Smooth muscle cell (in vitro differentiated cells): ENCODE measurements at regions not wholly inside any gene's neighbourhood (a gene's known extent, or its start where the extent isn't known, plus 50 kb on each side); places are given as distances from the start of the nearest gene placed in this dataset.
A peak's percentile ranks its signal among the peaks of the same experiment; 100 is the strongest.

Experiments used
- DNase-seq: peaks from one replicate; lab custom pipeline; 2025; ENCODE audit not compliant: unreplicated experiment; lab: John Stamatoyannopoulos, UW
- H2AFZ ChIP-seq: fragments of 200-600 bp; sonication (generic); 2 replicates; pipeline ENCODE4 v1.6.0; 2016; ENCODE audit warnings: antibody characterized with exemption, low read depth, mild to moderate bottlenecking
- H3F3A ChIP-seq: fragments of 200-600 bp; sonication (generic); 2 replicates; pipeline ENCODE4 v1.6.0; 2017; ENCODE audit warnings: antibody characterized with exemption, low read depth
- H3K27ac ChIP-seq: fragments of 200-600 bp; sonication (generic); 2 replicates; pipeline ENCODE4 v1.5.1; 2016; ENCODE audit warnings: low read depth, mild to moderate bottlenecking
- H3K27me3 ChIP-seq: fragments of 200-600 bp; sonication (generic); 2 replicates; pipeline ENCODE4 v1.6.1; 2016; ENCODE audit warnings: low read depth, mild to moderate bottlenecking
- H3K36me3 ChIP-seq: fragments of 200-600 bp; sonication (generic); 2 replicates; pipeline ENCODE4 v1.5.1; 2016; ENCODE audit warnings: low read depth
- H3K4me1 ChIP-seq: fragments of 200-600 bp; sonication (generic); 2 replicates; pipeline ENCODE4 v1.5.1; 2016; ENCODE audit warnings: low read depth
- H3K4me2 ChIP-seq: fragments of 200-600 bp; sonication (generic); 2 replicates; pipeline ENCODE4 v1.6.0; 2016; ENCODE audit warnings: mild to moderate bottlenecking
- H3K4me3 ChIP-seq: fragments of 200-600 bp; sonication (generic); 2 replicates; pipeline ENCODE4 v1.5.1; 2016; ENCODE audit warnings: mild to moderate bottlenecking
- H3K79me2 ChIP-seq: fragments of 200-600 bp; sonication (generic); 2 replicates; pipeline ENCODE4 v1.6.0; 2016; ENCODE audit warnings: low read depth, mild to moderate bottlenecking
- H3K9ac ChIP-seq: fragments of 200-600 bp; sonication (generic); 2 replicates; pipeline ENCODE4 v1.6.0; 2016; ENCODE audit warnings: low read depth
- H3K9me3 ChIP-seq: fragments of 200-600 bp; sonication (generic); replicated peaks from 2 replicates; pipeline ENCODE4 v1.5.1; 2016; ENCODE audit warnings: low read depth
- H4K20me1 ChIP-seq: fragments of 200-600 bp; sonication (generic); 2 replicates; pipeline ENCODE4 v1.6.0; 2016; ENCODE audit warnings: low read depth
- CTCF ChIP-seq: fragments of 200-600 bp; sonication (generic); IDR thresholded peaks from 2 replicates; pipeline ENCODE4 v1.5.1; 2017; ENCODE audit warnings: borderline replicate concordance, mild to moderate bottlenecking, antibody characterized with exemption; ENCODE audit not compliant: insufficient read depth, poor library complexity, severe bottlenecking
- WGBS: methylation state at CpG from one replicate; pipeline ENCODE4 v1.1.7; 2016; ENCODE audit warnings: low lambda C conversion rate; 5-methylcytosine and 5-hydroxymethylcytosine counted together

- TF ChIP-seq CTCF: no peak
- Histone ChIP-seq H3K27me3 (no peaks in the 10 kb centered on the region), H3K9ac (peak overlapping the region; percentile 13), H3K36me3 (no peaks in the 10 kb centered on the region), H3K79me2 (no peaks in the 10 kb centered on the region), H3K4me3 (no peak overlapping the region), H3K4me2 (peak overlapping the region; percentile 68), H3K9me3 (no peaks in the 10 kb centered on the region), H2AFZ (no peak overlapping the region), H3F3A (peaks cover 27% of the 10 kb centered on the region), H3K4me1 (peaks cover 25% of the 10 kb centered on the region), H4K20me1 (no peaks in the 10 kb centered on the region), H3K27ac (peak overlapping the region; percentile 92)
- no peak for DNase-seq
- WGBS: under 1% methylated on average over 6 of the region's 6 CpGs
Observed at GRCh38 chr20:53708129-53708968, 114.7 kb upstream of the ZNF217 start.

- Histone ChIP-seq H3F3A (peaks cover 27% of the 10 kb centered on the region), H3K27ac (peak overlapping the region; percentile 92), H3K79me2 (no peaks in the 10 kb centered on the region), H3K36me3 (no peaks in the 10 kb centered on the region), H2AFZ (no peak overlapping the region), H3K9me3 (no peaks in the 10 kb centered on the region), H3K4me3 (no peak overlapping the region), H3K4me1 (peaks cover 25% of the 10 kb centered on the region), H3K27me3 (no peaks in the 10 kb centered on the region), H4K20me1 (no peaks in the 10 kb centered on the region), H3K4me2 (peak overlapping the region; percentile 68), H3K9ac (peak overlapping the region; percentile 64)
- no peak for TF ChIP-seq CTCF
- WGBS: 68% methylated on average over 6 of the region's 6 CpGs
- no peak for DNase-seq
Observed at GRCh38 chr20:53707371-53708055, 113.9 kb upstream of the ZNF217 start.

- H3K9ac ChIP-seq: peak overlapping the region; percentile 64
- DNase-seq: no peak
- H3K27ac ChIP-seq: peak overlapping the region; percentile 92
- H4K20me1 ChIP-seq: no peaks in the 10 kb centered on the region
- no peaks in the 10 kb centered on the region for H3K36me3 ChIP-seq
- H3K27me3 ChIP-seq: no peaks in the 10 kb centered on the region
- H3K9me3 ChIP-seq: no peaks in the 10 kb centered on the region
- H2AFZ ChIP-seq: no peak overlapping the region
- 20% methylated on average over 6 of the region's 6 CpGs for WGBS
- peak overlapping the region; percentile 68 for H3K4me2 ChIP-seq
- H3K4me3 ChIP-seq: no peak overlapping the region
- TF ChIP-seq CTCF: no peak
- peaks cover 25% of the 10 kb centered on the region for H3K4me1 ChIP-seq
- H3F3A ChIP-seq: peaks cover 27% of the 10 kb centered on the region
- H3K79me2 ChIP-seq: no peaks in the 10 kb centered on the region
Observed at GRCh38 chr20:53706466-53707370, 113.1 kb upstream of the ZNF217 start.
